Fibroblast of skin of abdomen (primary cell): ENCODE measurements at regions not wholly inside any gene's neighbourhood (a gene's known extent, or its start where the extent isn't known, plus 50 kb on each side); places are given as distances from the start of the nearest gene placed in this dataset.

Experiments used
- DNase-seq: peaks from one replicate; pipeline ENCODE4 v3.0.0-alpha.2; 2013

GRCh38 chr18:72342933-72343332 lies 201.2 kb downstream of the CBLN2 start:
- peak; percentile 63 for DNase-seq

- no peak for DNase-seq
Measured at GRCh38 chr18:72339976-72340375, 204.2 kb downstream of the CBLN2 start.

DNA sequence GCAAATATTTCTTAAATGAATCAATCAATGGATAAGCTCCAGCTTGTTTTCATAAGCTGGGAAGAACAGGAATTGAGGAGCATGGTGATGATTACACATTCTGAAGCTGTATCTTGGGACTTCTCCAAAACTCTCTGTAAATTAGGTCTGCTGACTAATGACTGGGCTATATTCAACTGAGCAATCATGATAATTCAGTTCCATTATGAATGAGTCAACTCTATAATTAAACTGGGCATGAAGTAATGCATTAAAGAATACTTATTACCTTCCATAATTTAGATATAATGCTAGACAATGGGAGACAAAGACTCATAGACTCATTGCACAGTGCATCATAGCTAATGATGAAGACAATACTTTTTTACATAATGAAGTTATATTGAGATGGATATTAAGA lies 207.4 kb downstream of the CBLN2 start:
- peak; percentile 40 for DNase-seq

DNA sequence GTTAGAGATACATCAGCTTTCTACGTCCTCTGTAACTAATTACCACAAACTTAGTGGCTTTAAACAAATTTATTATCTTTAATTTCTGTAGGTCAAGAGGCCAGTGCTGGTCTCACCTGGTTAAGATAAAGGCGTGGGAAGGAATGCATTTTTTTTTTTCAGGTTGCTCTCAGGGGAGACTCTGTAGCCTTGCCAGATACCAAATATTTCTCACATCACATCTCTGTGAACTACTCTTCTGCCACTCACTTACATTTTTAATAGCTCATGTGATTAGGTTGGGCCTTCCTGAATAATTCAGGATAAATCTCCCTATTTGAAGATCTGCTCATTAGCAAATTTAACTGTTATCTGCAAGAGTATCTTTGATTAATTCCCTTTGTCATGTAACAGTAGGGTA lies 214.6 kb downstream of the CBLN2 start:
- DNase-seq, result no peak

GRCh38 chr18:72325307-72325706 lies 218.8 kb downstream of the CBLN2 start:
- DNase-seq, result no peak

DNA sequence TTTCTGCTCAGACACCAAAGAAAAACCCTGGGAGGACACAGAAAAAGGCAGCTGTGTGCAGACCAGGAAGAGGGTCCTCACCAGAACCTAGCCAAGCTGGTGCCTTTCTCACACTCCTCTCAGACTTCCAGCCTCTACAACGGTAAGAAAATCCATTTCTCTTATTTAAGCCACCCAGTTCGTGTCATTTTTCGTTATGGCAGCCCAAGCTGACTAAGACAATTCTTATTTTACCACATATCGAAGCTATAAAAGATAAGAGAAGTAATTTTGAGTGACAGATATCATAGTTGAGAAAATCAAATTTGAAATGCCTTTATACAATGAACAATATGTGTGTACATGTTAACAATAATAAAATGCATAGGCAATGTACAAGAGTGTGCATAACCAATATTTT lies 219.5 kb downstream of the CBLN2 start:
- no peak for DNase-seq

DNA sequence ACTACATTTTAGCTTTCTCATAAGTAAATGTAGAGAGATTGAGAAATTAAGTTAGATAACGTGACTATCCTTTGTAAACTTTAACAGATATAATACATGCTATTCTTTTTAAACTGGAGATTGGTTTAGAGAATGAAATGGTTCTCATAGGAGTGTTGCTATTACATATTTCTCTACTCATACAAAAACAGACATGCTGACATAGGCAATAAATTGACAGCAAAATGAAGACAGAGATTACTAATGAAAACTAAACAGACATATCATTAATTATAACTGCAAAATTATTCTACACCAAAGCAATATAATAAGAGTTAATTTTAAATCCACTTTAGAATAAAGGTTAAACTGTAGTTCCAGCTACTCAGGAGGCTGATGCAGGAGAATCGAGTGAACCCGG lies 227.6 kb downstream of the CBLN2 start:
- no peak for DNase-seq

DNA sequence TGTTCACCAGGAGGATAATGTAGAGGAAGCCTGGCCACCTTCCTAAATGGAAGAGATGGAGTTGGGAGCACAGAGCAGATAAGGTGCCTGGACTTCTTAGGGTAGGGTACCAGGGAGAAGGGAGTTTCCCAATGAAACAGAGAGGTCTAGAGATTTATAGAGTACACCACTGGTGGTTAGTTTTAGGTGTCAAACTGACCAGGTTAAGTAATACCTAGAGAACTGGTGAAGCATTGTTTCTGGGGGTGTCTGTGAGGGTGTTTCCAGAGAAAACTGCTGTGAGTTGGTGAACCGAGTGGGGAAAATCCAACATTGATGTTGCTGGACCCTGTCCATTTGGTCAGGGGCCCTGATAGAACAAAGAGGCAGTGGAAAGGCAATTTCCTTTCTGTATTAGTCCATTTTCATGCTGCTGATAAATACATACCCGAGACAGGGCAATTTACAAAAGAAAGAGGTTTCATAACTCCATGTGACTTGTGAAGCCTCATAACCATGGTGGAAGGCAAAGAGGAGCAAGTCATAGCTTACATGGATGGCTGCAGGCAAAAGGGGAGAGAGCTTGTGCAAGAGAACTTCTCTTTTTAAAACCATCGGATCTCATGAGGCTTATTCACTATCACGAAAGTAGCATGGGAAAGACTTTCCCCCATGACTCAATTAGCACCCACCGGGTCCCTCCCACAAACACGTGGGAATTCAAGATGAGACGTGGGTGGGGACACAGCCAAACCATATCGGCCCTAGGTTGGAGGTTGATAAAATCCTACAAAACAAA lies 260.8 kb downstream of the CBLN2 start:
- no peak for DNase-seq

GRCh38 chr18:72273025-72273424 lies 271.1 kb downstream of the CBLN2 start:
- DNase-seq, result no peak

DNA sequence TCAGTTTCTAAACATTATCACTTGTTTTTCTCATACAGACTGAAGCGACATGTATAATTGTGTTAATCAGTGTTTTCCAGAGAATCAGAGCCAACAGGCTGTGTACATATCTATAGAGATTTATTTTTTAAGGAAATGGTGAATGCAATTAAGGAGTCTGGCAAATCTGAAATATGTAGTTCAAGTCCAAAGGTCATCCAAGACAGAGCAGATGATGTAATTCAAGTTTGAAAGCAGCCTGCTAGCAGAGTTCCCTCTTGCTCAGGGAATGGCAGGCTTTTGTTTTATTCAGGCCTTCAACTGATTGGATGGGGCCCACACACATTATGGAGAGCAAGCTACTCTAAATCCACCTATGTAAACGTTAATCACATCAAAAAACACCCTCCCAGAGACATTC lies 282.6 kb downstream of the CBLN2 start:
- DNase-seq, result peak; percentile 1

DNA sequence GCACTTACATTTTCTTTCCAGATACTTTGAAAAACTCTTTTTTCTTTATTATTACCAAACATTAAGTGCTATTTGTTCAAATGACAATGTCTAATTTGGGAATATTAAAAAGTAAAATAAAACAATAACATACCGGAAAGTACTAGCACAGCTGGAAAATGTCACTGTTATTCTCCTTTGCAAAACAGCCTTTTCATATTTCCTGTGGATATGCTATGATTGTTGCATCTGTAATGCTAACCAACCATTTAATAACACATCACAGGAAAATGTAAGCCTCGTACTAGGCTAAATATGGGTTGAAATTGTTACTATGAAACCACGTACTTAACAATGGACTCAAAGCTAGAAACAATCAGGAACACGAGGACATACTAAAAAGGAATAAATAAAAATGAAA lies 298.1 kb downstream of the CBLN2 start:
- DNase-seq, result no peak

GRCh38 chr18:72235422-72235821 lies 308.7 kb downstream of the CBLN2 start:
- DNase-seq, result no peak

DNA sequence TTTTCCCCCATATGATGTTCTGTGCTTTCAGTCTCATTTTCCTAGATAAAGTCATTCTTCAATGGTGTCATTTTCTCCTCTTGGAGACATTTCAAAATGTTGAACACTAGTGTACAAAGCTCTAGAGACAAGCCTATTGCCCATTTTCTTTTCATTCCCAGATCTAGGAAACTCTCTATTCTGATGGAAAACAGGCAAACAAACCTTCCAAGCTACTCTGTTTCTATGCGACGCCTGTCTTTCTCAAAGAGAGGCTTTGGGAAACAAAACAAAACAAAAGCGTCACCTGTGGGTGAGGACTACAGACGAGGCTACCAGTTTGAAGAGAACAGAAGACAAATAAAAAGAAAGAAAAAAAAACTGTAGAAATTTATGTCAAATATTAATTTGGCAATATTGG lies 311.0 kb downstream of the CBLN2 start:
- no peak for DNase-seq

- DNase-seq, result no peak
Measured at GRCh38 chr18:72232644-72233043, 311.5 kb downstream of the CBLN2 start.

GRCh38 chr18:72225958-72226357 lies 318.2 kb downstream of the CBLN2 start:
- no peak for DNase-seq

DNA sequence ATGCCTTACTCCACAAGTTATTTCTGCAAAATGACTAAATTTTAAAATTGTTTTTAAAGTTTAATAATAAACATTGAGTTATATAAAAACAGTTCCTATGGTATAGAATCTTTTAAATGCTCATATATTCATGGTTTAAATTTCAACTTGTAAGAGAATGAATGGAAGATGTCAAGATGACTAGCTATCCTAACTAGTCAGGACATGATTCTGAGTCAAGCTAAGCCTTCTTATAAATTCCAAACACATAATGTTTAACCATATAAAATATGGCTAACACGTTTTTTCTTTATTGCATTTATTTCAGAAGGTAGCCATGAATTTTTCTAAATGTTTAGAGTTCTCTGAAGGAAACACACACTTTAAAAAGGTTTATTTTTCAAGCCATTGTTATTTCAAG lies 320.4 kb downstream of the CBLN2 start:
- DNase-seq, result no peak

- no peak for DNase-seq
Measured at GRCh38 chr18:72208920-72209676, 335.0 kb downstream of the CBLN2 start.

GRCh38 chr18:72207280-72207679 lies 336.9 kb downstream of the CBLN2 start:
- DNase-seq, result no peak

DNA sequence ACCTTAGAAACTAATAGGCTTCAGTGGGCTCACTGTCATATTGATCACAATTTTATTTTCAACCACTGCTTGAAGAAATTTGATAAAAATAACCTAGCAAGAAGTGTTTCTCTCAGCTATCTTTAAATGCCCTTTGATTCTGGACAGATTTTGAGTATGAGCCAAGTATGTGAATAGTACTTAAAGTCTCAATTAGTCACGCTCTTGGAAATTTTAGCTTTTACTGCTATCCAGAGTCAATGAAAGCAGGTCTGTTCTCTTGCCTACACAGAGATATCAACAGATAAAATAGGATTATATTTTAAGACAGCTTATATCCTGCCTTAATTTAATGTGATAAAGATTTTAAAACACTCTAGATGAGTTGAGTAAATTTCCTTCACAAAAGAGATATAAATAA lies 337.3 kb downstream of the CBLN2 start:
- peak; percentile 26 for DNase-seq

DNA sequence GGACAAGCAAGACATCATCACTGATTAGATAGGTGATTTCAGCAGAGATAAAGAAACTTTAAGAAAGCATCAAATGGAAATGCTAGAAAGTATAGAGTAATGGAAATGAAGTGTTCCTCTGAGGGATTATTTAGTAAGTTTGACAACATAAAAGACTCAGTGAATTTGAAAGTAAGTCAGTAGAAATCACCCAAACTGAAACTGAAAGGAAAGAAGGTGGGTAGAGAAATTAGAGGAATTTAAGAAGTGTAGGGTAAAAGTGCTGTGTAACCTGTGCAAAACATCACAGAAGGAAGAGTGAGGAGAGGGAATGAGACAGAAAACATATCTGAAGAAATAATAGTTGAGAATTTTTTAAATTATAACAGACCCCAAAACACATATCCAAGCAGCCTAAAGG lies 343.1 kb downstream of the CBLN2 start:
- no peak for DNase-seq

- no peak for DNase-seq
Measured at GRCh38 chr18:72197591-72197990, 346.6 kb downstream of the CBLN2 start.

DNA sequence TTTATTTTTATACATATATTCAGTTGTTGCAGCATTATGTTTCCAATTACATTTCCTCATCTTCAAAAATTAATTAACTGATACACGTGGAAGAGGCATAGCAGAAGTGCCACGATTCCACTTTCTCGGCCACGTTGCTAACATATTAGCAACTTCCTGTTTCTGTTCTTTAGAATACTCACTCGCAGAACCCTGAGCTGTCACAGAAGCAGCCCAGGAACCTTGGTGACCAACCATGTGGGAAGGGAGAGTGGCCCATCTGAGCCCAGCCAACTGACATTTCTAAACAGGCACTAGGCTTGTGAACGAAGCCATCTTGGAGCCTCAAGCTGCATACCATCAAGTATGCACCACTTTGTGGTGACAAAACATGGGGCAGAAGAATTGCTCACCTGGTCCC lies 350.1 kb downstream of the CBLN2 start:
- DNase-seq, result no peak

DNA sequence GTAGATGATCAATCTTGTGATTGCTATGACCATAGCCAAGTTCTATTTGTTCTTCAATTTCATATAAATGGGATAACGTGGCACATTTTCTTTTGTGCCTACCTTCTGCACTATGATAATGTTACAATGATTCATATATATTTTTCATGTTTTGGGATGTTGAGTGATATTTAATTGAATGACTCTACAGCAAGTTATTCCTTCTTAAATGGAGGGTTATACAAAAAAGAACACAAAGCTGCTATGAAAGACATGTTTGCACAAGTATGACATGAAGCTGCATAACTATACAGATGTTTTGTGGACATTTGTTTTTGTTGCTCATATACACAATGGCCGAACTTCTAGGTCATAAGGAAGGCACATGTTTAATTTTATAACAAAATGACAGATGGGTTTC lies 356.2 kb downstream of the CBLN2 start:
- DNase-seq, result no peak

- no peak for DNase-seq
Measured at GRCh38 chr18:72181241-72181764, 362.8 kb downstream of the CBLN2 start.
